HFFc6 (cell line): ENCODE measurements at regions not wholly inside any gene's neighbourhood (a gene's known extent, or its start where the extent isn't known, plus 50 kb on each side); places are given as distances from the start of the nearest gene placed in this dataset.

Experiments
- DNase-seq: peaks from one replicate; pipeline ENCODE4 v3.0.0-alpha.2; 2018
- H3K27ac Mint-ChIP-seq: 2 replicates; pipeline ENCODE4 v1.8.0; 2020; ENCODE audit warnings: mild to moderate bottlenecking, mixed read lengths
- H3K27me3 Mint-ChIP-seq: 2 replicates; pipeline ENCODE4 v1.8.0; 2021; ENCODE audit warnings: mild to moderate bottlenecking, moderate library complexity, mixed read lengths; ENCODE audit not compliant: insufficient read depth
- H3K36me3 Mint-ChIP-seq: 2 replicates; pipeline ENCODE4 v1.8.0; 2021; ENCODE audit warnings: low read depth, mixed read lengths
- H3K4me1 Mint-ChIP-seq: 2 replicates; pipeline ENCODE4 v1.8.0; 2020; ENCODE audit warnings: low read depth, mixed read lengths
- H3K4me3 Mint-ChIP-seq: 2 replicates; pipeline ENCODE4 v1.8.0; 2020; ENCODE audit warnings: mild to moderate bottlenecking, moderate library complexity, mixed read lengths
- H3K9me3 Mint-ChIP-seq: 2 replicates; pipeline ENCODE4 v1.8.0; 2020; ENCODE audit warnings: mild to moderate bottlenecking, mixed read lengths
- TF ChIP-seq, protein P1 (sequence below): fragments of 200-600 bp; sonication (generic); IDR thresholded peaks from 2 replicates; pipeline ENCODE4 v1.5.0; 2021; ENCODE audit warnings: antibody characterized with exemption, mild to moderate bottlenecking

DNA sequence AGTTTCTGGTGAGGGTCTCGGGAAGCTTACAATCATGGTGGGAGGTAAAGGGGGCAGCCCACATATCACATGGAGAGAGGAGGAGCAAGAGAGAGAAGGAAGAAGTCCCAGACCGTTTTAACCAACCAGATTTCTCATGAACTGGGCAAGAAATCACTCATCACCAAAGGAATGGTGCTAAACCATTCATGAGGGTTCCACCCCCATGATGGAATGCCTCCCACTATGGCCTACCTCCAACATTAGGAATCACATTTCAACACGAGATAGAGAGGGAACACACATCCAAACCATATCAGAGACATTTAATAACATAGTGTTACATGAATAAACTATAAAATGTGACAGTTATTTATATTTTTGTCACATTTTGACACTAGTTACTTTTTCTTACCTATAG lies 214.8 kb upstream of the MAGI2 start:
- no peak overlapping the region for H3K4me3 Mint-ChIP-seq
- no peaks in the 10 kb centered on the region for H3K4me1 Mint-ChIP-seq
- no peak for DNase-seq
- H3K27me3 Mint-ChIP-seq: no peaks in the 10 kb centered on the region
- TF ChIP-seq, protein P1, sequence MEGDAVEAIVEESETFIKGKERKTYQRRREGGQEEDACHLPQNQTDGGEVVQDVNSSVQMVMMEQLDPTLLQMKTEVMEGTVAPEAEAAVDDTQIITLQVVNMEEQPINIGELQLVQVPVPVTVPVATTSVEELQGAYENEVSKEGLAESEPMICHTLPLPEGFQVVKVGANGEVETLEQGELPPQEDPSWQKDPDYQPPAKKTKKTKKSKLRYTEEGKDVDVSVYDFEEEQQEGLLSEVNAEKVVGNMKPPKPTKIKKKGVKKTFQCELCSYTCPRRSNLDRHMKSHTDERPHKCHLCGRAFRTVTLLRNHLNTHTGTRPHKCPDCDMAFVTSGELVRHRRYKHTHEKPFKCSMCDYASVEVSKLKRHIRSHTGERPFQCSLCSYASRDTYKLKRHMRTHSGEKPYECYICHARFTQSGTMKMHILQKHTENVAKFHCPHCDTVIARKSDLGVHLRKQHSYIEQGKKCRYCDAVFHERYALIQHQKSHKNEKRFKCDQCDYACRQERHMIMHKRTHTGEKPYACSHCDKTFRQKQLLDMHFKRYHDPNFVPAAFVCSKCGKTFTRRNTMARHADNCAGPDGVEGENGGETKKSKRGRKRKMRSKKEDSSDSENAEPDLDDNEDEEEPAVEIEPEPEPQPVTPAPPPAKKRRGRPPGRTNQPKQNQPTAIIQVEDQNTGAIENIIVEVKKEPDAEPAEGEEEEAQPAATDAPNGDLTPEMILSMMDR: no peak
- H3K27ac Mint-ChIP-seq: no peak overlapping the region
- H3K9me3 Mint-ChIP-seq: peaks cover 7% of the 10 kb centered on the region
- peaks cover 25% of the 10 kb centered on the region for H3K36me3 Mint-ChIP-seq

DNA sequence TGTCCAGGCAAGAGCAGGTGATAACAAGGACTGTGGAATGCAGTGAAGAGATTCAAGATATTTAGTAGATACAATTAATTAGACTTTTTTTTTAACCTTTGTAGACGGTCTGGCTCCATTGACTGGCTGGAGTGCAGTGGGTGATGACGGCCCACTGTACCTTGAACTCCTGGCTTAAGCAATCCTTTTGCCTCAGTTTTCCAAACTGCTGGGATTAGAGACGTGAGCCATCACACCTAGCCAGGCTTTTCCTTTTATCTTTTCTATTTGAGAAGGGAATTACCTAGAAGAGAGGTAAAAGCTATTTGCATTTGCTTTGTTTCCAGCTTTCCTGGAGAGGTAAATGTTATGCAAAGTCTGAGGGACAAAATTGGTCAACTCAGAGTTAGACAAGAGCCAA lies 213.0 kb upstream of the MAGI2 start:
- Mint-ChIP-seq H3K4me3 (no peak overlapping the region), H3K9me3 (peaks cover 7% of the 10 kb centered on the region)
- TF ChIP-seq, protein P1: no peak

DNA sequence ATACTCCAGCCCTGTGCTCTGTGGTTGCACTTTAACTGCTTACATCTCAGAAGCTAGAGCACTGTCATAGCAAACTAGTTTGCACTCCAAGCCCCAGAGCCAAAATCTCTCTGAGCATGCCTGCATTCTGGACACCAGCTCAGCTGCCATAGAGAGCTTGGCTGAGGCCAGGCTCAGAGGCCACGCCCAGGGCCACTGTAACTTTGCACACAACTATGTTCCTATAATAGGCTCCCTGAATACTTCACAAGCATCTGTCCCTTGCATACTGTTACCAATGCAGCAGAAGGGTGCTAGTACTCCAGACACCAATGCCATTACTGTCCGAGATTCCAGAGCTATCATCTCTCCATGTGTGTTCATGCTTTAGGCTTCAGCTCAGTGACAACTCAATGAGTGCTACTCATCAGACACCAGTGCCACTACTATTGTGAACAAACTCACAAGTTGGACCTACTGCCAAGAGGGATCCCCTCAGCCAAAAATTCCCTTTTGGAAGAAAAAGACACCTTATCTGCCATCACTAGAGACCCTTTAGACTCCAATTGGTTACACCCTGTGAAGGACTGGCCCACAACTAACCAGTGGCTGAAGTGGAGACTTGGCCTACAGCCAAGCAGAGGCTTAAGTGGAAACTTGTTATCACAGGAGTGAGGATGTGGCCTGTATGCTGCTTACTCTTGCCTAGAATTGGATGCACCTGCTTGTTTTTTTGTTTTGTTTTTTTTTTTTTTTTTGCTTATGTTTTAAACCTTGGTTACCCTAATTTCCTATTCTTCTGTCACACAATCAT lies 211.6 kb upstream of the MAGI2 start:
- peaks cover 12% of the 10 kb centered on the region for H3K4me1 Mint-ChIP-seq
- H3K9me3 Mint-ChIP-seq: peaks cover 7% of the 10 kb centered on the region
- TF ChIP-seq, protein P1: no peak
- DNase-seq: no peak
- H3K27ac Mint-ChIP-seq: no peak overlapping the region
- H3K36me3 Mint-ChIP-seq: peaks cover 16% of the 10 kb centered on the region
- H3K4me3 Mint-ChIP-seq: no peak overlapping the region
- no peaks in the 10 kb centered on the region for H3K27me3 Mint-ChIP-seq

More for the DNA sequence above, 213.0 kb upstream of the MAGI2 start:
- H3K27ac Mint-ChIP-seq: no peak overlapping the region
- DNase-seq: no peak
- H3K27me3 Mint-ChIP-seq: no peaks in the 10 kb centered on the region
- peaks cover 25% of the 10 kb centered on the region for H3K36me3 Mint-ChIP-seq
- peaks cover 8% of the 10 kb centered on the region for H3K4me1 Mint-ChIP-seq

DNA sequence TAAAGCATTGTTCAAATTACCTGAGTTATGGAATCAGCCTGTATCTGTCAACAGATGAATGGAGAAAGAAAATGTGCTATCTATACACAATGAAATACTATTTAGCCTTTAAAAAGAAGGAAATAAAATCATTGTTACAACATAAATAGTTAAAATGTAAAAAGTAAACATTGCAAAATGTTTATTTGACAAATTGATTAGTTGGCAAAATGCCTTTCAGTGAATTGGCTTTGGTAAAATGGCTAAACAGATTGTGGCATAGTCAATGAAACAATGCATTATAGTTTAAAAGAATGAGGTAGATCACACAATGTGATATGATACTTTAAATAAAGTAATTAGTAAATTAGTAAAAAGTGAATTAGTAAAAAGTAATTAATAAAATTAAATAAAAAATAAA lies 204.8 kb upstream of the MAGI2 start:
- Mint-ChIP-seq H3K27me3 (no peaks in the 10 kb centered on the region; the same call in 1 of the 2 replicates), H3K36me3 (no peaks in the 10 kb centered on the region), H3K4me1 (peaks cover 37% of the 10 kb centered on the region), H3K4me3 (no peak overlapping the region), H3K27ac (no peak overlapping the region), H3K9me3 (no peaks in the 10 kb centered on the region)
- TF ChIP-seq, protein P1: no peak
- no peak for DNase-seq

DNA sequence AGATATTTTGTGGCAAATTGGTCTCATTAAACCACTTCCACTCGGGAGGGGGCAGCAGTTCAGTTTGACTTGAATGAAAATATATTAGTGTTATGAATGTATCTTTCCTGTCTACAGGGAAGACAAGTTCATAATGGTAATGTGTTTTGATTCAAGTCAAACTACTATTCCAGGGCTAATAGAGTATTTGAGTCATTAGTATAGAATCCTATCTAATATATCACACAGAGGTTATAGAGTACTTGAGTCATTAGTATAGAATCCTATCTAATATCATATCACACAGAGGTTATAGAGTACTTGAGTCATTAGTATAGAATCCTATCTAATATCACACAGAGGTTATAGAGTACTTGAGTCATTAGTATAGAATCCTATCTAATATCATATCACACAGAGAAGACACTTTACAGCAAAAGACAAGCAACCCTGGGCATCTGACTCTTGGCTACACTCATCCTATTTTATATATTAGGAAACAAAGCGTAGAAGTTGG lies 199.7 kb upstream of the MAGI2 start:
- H3K4me1 Mint-ChIP-seq: peaks cover 42% of the 10 kb centered on the region
- DNase-seq: peak; percentile 59
- H3K27me3 Mint-ChIP-seq: no peaks in the 10 kb centered on the region; the same call in 1 of the 2 replicates
- H3K4me3 Mint-ChIP-seq: peak overlapping the region; percentile 25
- TF ChIP-seq, protein P1: peak; percentile 55
- no peaks in the 10 kb centered on the region for H3K36me3 Mint-ChIP-seq
- peak overlapping the region; percentile 66 for H3K27ac Mint-ChIP-seq
- H3K9me3 Mint-ChIP-seq: no peaks in the 10 kb centered on the region
